Right atrium auricular region (tissue), 2 donors: ENCODE measurements at regions not wholly inside any gene's neighbourhood (a gene's known extent, or its start where the extent isn't known, plus 50 kb on each side); places are given as distances from the start of the nearest gene placed in this dataset.

Experiments used
- DNase-seq: peaks from one replicate; pipeline ENCODE4 v3.0.0-alpha.2; 2019; ENCODE audit warnings: low spot score
- H3K27ac ChIP-seq, 2 donors: fragments of 200-600 bp; sonication (generic); 1 replicate in 1 of 2; 2 replicates in 1 of 2; pipeline ENCODE4 v1.5.1; 2016 to 2019
- H3K27me3 ChIP-seq, 2 donors: fragments of 200-600 bp; sonication (generic); one replicate each; pipeline versions ENCODE4 v1.5.1 to v1.6.0; 2017 to 2019
- H3K36me3 ChIP-seq: fragments of 200-600 bp; sonication (generic); one replicate; pipeline ENCODE4 v1.5.1; 2016
- H3K4me1 ChIP-seq, 2 donors: fragments of 200-600 bp; sonication (generic); one replicate each; pipeline versions ENCODE4 v1.5.1 to v1.6.0; 2017 to 2019
- H3K4me3 ChIP-seq, 2 donors: fragments of 200-600 bp; sonication (generic); 1 replicate in 1 of 2; 2 replicates in 1 of 2; pipeline ENCODE4 v1.5.1; 2017 to 2019; ENCODE audit warnings: mild to moderate bottlenecking in 1 of 2, moderate library complexity in 1 of 2
- H3K9me3 ChIP-seq, 2 donors: fragments of 200-600 bp; sonication (generic); one replicate each; pipeline ENCODE4 v1.5.1; 2019
- TF ChIP-seq, protein P1 (sequence below), 2 donors: fragments of 200-600 bp; sonication (generic); IDR thresholded peaks; one replicate each; pipeline ENCODE4 v1.5.1; 2019; ENCODE audit warnings: antibody characterized with exemption in 2 of 2

DNA sequence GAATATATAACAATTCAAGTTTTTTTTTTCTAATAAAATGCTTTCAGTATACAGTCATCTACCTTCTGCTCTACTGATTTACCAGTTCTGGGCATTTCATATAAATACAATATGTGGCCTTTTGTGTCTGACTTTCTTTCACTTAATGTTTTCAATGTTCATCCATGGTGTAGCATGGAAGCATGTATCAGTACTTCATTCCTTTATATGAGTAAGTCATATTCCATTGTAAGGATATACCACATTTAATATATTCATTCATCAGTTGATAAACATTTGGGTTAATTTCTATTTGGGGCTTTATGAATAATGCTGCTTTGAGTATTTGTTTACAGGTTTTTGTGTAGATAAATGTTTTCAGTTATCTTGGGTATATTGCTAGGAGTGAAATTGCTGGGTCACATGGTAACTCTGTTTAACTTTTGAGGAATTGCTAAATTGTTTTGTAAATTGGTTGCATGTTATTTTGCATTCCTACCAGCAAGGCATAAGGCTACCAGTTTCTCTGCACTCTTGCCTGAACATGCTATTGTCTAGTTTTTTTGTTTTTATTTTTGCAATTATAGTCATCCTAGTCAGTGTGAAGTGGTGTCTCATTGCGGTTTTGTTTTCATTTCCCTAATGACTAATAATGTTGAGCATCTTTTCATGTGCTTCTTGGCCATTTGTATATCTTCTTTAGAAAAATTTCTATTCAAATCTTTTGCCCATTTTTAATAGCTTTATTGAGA lies 206.1 kb downstream of the TM2D1 start:
- TF ChIP-seq, protein P1, sequence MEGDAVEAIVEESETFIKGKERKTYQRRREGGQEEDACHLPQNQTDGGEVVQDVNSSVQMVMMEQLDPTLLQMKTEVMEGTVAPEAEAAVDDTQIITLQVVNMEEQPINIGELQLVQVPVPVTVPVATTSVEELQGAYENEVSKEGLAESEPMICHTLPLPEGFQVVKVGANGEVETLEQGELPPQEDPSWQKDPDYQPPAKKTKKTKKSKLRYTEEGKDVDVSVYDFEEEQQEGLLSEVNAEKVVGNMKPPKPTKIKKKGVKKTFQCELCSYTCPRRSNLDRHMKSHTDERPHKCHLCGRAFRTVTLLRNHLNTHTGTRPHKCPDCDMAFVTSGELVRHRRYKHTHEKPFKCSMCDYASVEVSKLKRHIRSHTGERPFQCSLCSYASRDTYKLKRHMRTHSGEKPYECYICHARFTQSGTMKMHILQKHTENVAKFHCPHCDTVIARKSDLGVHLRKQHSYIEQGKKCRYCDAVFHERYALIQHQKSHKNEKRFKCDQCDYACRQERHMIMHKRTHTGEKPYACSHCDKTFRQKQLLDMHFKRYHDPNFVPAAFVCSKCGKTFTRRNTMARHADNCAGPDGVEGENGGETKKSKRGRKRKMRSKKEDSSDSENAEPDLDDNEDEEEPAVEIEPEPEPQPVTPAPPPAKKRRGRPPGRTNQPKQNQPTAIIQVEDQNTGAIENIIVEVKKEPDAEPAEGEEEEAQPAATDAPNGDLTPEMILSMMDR (IDR thresholded peaks at IDR 0.05), result no peak
- H3K27ac ChIP-seq, result no peak overlapping the region
- DNase-seq, result no peak
- no peaks in the 10 kb centered on the region for H3K36me3 ChIP-seq
- H3K27me3 ChIP-seq, result no peaks in the 10 kb centered on the region
- no peak overlapping the region for H3K4me3 ChIP-seq
- no peaks in the 10 kb centered on the region for H3K9me3 ChIP-seq
- no peaks in the 10 kb centered on the region for H3K4me1 ChIP-seq

DNA sequence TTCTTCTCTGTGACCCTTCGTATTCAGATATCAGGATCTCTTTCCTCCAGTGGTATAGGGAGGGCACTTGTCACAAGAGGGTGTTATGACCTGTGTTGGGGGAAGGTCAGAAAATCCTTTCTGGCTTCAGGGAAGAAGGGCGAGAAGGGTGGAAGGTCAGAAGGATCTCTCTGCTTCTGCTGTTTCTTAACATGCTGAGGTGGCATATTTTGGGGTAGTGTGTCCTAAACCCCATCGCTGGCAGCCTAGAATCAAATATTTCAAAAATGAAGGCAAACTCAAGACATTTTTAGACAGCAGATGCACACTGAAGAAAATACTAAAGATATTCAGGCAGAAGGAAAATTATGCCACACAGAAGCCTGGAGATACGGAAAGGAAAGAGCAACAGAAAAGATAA lies 207.6 kb downstream of the TM2D1 start:
- TF ChIP-seq, protein P1 (IDR thresholded peaks at IDR 0.05), result no peak
- no peak for DNase-seq
- no peak overlapping the region for H3K4me3 ChIP-seq
- H3K36me3 ChIP-seq, result no peaks in the 10 kb centered on the region
- H3K4me1 ChIP-seq, result no peaks in the 10 kb centered on the region
- H3K27ac ChIP-seq, result no peak overlapping the region
- H3K27me3 ChIP-seq, result no peaks in the 10 kb centered on the region
- no peaks in the 10 kb centered on the region for H3K9me3 ChIP-seq

DNA sequence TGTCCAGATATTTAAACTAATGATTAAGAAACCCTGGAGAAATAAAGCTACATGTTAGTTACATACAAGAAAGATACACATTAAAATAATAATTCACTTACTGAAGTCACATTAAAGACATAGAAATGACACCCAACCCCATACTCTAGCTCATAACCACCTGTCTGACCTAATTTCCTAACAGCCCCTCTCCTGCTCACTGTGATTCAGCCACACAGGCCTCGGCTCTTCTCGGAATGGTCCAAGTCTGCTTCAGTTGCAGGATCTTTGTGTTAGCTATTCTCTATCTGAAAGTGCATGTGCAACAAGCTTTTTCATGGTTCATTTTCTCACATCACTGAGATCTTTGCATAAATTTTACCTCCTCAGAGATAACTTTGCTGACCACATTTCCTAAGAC lies 209.8 kb downstream of the TM2D1 start:
- TF ChIP-seq, protein P1 (IDR thresholded peaks at IDR 0.05), result no peak
- H3K4me3 ChIP-seq, result no peak overlapping the region

More for the DNA sequence above, 209.8 kb downstream of the TM2D1 start:
- H3K4me1 ChIP-seq, result no peaks in the 10 kb centered on the region
- no peak overlapping the region for H3K27ac ChIP-seq
- H3K9me3 ChIP-seq, result peaks cover 0 to 4% of the 10 kb centered on the region in 2 donors
- no peaks in the 10 kb centered on the region for H3K36me3 ChIP-seq
- no peaks in the 10 kb centered on the region for H3K27me3 ChIP-seq
- DNase-seq, result no peak
